ENCODE measurements at regions not wholly inside any gene's neighbourhood (a gene's known extent, or its start where the extent isn't known, plus 50 kb on each side); places are given as distances from the start of the nearest gene placed in this dataset.

DNA sequence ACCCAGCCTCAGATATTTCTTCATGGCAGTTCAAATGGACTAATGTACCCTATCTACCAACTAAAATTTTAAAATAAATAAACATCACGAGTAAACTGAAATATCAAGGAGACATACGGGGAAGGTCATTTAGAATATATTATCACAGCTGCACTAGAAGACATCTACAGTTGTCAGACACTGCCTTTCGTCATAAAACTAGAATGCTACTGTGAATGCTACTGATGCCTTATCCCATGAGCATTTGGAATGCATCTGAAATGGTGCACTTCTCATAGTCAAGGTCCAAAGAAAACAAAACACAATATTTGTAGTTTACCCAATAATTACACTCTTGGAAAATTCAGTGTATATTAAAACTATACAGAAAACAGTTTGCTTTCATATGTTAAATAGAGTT, 165.2 kb downstream of the MREG start:
- no peak overlapping the region for H3K27ac ChIP-seq (ENCODE audit: low read length)

DNA sequence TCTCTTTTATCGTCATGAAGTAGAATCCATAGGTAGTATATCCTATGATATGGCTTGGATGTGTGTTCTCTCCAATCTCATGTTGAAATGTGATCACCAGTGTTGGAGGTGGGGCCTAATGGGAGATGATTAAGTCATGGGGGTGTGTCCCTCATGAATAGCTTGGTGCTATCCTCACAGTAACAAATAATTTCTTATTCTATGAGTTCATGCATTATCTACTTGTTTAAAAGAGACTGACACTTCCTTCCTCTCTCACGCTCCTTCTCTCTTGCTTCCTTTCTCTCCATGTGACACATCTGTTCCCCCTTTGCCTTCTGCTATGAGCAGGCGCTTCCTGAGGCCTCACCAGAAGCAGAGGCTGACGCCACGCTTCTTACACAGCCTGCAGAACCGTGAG, 165.6 kb downstream of the MREG start:
- no peak overlapping the region for H3K4me3 ChIP-seq (ENCODE audit: low read length in 2 of 2)
- no peak overlapping the region for H3K9ac ChIP-seq (ENCODE audit: low read length in 2 of 2)
- H3K9me3 ChIP-seq (ENCODE audit: control insufficient read depth in 2 of 2, low read length in 2 of 2), result no peaks in the 10 kb centered on the region
- peaks cover 2% of the 10 kb centered on the region for H3K4me1 ChIP-seq (ENCODE audit: control insufficient read depth, insufficient read depth, low read length)
- H3K27ac ChIP-seq (ENCODE audit: low read length), result no peak overlapping the region
- H3K36me3 ChIP-seq (ENCODE audit: control insufficient read depth in 2 of 2, insufficient read depth in 2 of 2, low read length in 2 of 2), result no peaks in the 10 kb centered on the region
- no peaks in the 10 kb centered on the region for H3K27me3 ChIP-seq (ENCODE audit: control insufficient read depth in 1 of 2, insufficient read depth in 2 of 2, low read length in 2 of 2)

More for the DNA sequence above, 165.2 kb downstream of the MREG start:
- Histone ChIP-seq H3K4me1 (ENCODE audit: control insufficient read depth, insufficient read depth, low read length) (peaks cover 2% of the 10 kb centered on the region), H3K36me3 (ENCODE audit: control insufficient read depth in 2 of 2, insufficient read depth in 2 of 2, low read length in 2 of 2) (no peaks in the 10 kb centered on the region), H3K4me3 (ENCODE audit: low read length in 2 of 2) (no peak overlapping the region), H3K9ac (ENCODE audit: low read length in 2 of 2) (no peak overlapping the region), H3K27me3 (ENCODE audit: control insufficient read depth in 1 of 2, insufficient read depth in 2 of 2, low read length in 2 of 2) (no peaks in the 10 kb centered on the region), H3K9me3 (ENCODE audit: control insufficient read depth in 2 of 2, low read length in 2 of 2) (no peaks in the 10 kb centered on the region)

DNA sequence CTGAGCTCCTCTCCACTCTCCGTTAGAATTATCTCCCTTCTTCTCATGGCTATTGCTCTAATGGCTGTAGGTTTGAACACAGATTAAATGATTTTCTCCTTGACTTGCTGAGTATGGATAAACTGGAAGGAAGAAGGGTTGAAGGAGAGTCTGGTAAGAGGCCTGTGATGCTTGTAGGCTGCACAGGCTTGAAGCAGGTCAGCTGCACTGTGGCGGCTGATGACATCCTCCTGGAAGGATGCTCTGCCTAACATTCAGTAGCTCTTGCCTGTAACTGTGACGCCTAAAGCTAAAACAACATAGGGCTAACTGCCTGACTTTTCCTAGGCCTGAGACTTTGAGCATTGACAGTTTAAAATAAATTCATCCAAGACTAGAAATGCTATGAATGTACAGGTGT, 166.3 kb downstream of the MREG start:
- H3K9ac ChIP-seq (ENCODE audit: low read length in 2 of 2), result no peak overlapping the region
- H3K9me3 ChIP-seq (ENCODE audit: control insufficient read depth in 2 of 2, low read length in 2 of 2), result no peaks in the 10 kb centered on the region
- peaks cover 2% of the 10 kb centered on the region for H3K4me1 ChIP-seq (ENCODE audit: control insufficient read depth, insufficient read depth, low read length)
- no peaks in the 10 kb centered on the region for H3K36me3 ChIP-seq (ENCODE audit: control insufficient read depth in 2 of 2, insufficient read depth in 2 of 2, low read length in 2 of 2)
- no peak overlapping the region for H3K4me3 ChIP-seq (ENCODE audit: low read length in 2 of 2)
- no peaks in the 10 kb centered on the region for H3K27me3 ChIP-seq (ENCODE audit: control insufficient read depth in 1 of 2, insufficient read depth in 2 of 2, low read length in 2 of 2)
- no peak overlapping the region for H3K27ac ChIP-seq (ENCODE audit: low read length)

DNA sequence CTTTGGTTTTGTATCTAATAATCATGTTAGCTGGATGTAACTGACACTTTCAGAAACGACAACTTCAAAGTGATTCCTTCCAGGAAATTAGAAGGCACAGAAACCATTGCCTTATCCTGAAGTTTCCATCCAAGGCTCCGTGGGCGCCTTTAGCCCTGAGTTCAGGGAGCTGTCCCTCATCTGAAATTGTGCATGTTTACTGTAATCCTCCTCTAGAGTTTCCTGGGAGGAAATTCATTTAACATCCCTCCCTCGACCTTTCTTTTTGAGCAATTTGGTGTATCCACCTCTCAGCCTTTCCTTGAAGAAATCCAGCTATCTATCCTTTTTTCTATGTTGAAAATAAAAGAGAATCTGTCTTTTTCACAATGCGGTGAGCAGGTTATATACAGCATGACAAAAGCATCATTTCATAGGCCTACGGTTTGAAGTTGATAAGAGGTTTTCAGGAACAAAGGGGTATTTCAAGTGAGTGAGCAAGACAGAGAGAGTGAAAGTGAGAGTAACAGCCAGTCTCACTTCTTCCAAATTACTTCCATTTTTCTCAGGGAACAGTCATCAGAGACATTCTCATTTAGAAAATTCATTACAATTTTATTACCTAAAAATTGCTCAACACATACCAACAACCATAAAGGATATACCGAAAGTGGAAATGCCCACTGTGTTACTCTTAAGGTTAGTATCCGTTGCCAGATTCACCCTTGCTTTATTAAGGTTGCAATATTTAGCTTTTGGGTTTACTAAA, 167.3 kb downstream of the MREG start:
- H3K9ac ChIP-seq (ENCODE audit: low read length in 2 of 2), result no peak overlapping the region
- no peak overlapping the region for H3K4me3 ChIP-seq (ENCODE audit: low read length in 2 of 2)
- no peaks in the 10 kb centered on the region for H3K36me3 ChIP-seq (ENCODE audit: control insufficient read depth in 2 of 2, insufficient read depth in 2 of 2, low read length in 2 of 2)
- no peak overlapping the region for H3K27ac ChIP-seq (ENCODE audit: low read length)
- peaks cover 2% of the 10 kb centered on the region for H3K4me1 ChIP-seq (ENCODE audit: control insufficient read depth, insufficient read depth, low read length)
- H3K9me3 ChIP-seq (ENCODE audit: control insufficient read depth in 2 of 2, low read length in 2 of 2), result no peaks in the 10 kb centered on the region
- no peaks in the 10 kb centered on the region for H3K27me3 ChIP-seq (ENCODE audit: control insufficient read depth in 1 of 2, insufficient read depth in 2 of 2, low read length in 2 of 2)

DNA sequence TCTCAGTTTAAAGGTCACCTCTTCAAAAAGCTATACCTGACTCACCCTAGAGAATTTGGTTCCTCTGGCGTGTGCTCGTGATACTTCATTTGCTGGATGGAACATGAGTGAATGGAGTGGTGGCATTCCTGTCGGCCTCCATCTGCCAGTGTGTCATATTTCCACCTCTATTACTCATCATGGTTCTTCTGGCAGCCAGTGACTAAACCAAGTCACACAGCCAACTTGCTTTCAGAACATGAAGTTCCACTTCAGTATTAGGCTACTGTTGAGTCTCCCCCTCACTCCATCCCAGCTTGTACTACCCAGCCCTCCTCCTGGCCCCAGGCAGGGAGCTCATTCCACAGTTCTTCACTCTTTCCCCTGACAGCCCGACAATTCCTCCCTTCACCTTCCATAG, 169.8 kb downstream of the MREG start:
- Histone ChIP-seq H3K9me3 (ENCODE audit: control insufficient read depth in 2 of 2, low read length in 2 of 2) (no peaks in the 10 kb centered on the region), H3K36me3 (ENCODE audit: control insufficient read depth in 2 of 2, insufficient read depth in 2 of 2, low read length in 2 of 2) (no peaks in the 10 kb centered on the region), H3K9ac (ENCODE audit: low read length in 2 of 2) (no peak overlapping the region), H3K4me3 (ENCODE audit: low read length in 2 of 2) (no peak overlapping the region), H3K27ac (ENCODE audit: low read length) (no peak overlapping the region), H3K4me1 (ENCODE audit: control insufficient read depth, insufficient read depth, low read length) (peaks cover 2% of the 10 kb centered on the region), H3K27me3 (ENCODE audit: control insufficient read depth in 1 of 2, insufficient read depth in 2 of 2, low read length in 2 of 2) (no peaks in the 10 kb centered on the region)

DNA sequence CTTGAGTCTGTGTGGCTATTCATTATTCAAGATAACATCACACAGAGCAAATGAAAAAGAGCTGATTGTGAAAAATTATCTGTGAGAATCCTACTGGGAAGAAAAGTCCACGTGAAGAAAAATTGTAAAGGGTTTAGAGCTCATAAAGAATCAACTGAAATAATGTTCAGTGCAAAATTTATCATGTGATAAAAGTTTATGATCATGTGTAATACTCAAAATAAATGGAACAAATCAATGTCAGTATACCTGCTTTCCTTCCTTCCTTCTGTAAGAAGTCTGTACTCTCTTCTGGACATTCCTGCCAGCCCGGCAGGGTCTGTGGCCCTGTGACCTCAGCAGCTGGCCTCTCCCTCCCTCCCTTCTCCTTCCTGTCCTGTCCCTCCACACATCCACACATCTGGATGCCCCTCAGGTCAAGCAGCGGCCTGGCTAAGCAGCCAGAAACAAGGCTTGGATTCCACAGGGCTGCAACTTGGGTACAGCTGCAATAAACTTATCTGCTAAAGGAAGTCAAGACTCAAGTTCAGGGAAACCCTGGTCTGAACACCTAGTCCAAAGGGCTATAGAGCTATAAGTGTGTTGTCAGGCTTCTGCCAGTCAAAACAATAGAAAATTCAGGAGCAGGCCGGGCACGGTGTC, 172.1 kb downstream of the MREG start:
- no peak overlapping the region for H3K27ac ChIP-seq (ENCODE audit: low read length)
- H3K4me3 ChIP-seq (ENCODE audit: low read length in 2 of 2), result no peak overlapping the region
- H3K4me1 ChIP-seq (ENCODE audit: control insufficient read depth, insufficient read depth, low read length), result peaks cover 2% of the 10 kb centered on the region
- no peaks in the 10 kb centered on the region for H3K9me3 ChIP-seq (ENCODE audit: control insufficient read depth in 2 of 2, low read length in 2 of 2)
- H3K36me3 ChIP-seq (ENCODE audit: control insufficient read depth in 2 of 2, insufficient read depth in 2 of 2, low read length in 2 of 2), result no peaks in the 10 kb centered on the region
- H3K27me3 ChIP-seq (ENCODE audit: control insufficient read depth in 1 of 2, insufficient read depth in 2 of 2, low read length in 2 of 2), result no peaks in the 10 kb centered on the region
- no peak overlapping the region for H3K9ac ChIP-seq (ENCODE audit: low read length in 2 of 2)

DNA sequence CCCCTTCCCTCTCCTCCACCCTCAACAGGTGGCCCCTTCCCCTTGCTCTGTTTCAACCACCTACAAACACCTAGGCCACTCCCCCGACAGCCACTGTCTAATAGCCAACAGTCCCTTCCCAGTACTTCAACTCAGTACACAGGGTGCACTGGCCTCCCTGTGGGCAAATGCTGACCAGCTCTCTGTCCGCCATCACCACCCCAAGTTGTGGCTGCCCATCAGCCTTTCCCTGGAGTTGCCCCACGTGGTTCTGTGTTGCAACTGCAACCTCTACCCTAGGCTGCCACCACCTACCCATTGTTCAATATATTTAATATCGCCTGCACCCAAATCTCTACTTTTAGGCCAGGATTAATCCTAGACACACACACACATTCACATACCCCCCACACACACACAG, 173.5 kb downstream of the MREG start:
- Histone ChIP-seq H3K27me3 (ENCODE audit: control insufficient read depth in 1 of 2, insufficient read depth in 2 of 2, low read length in 2 of 2) (no peaks in the 10 kb centered on the region), H3K9ac (ENCODE audit: low read length in 2 of 2) (no peak overlapping the region), H3K36me3 (ENCODE audit: control insufficient read depth in 2 of 2, insufficient read depth in 2 of 2, low read length in 2 of 2) (no peaks in the 10 kb centered on the region), H3K9me3 (ENCODE audit: control insufficient read depth in 2 of 2, low read length in 2 of 2) (no peaks in the 10 kb centered on the region), H3K4me3 (ENCODE audit: low read length in 2 of 2) (no peak overlapping the region), H3K27ac (ENCODE audit: low read length) (no peak overlapping the region), H3K4me1 (ENCODE audit: control insufficient read depth, insufficient read depth, low read length) (peaks cover 2% of the 10 kb centered on the region)

DNA sequence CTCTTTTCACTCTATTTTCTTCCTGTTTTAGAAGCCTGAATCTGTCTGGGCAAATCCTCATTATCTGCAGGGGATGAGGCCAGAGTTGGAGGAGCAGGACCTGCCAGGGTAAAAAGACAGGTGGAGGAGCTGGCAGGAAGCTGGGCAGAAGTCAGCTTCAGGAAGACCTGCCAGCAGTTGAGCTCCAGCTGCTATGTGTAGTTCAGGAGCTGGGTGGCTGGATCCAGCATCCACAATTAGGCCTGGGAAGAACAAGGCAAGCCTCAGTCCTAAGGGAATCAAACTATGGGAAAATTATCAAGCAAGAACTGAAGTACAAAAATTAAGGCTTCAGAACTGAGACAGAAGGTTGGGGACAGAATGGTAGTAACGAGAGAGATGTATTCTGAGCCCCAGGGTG, 174.0 kb downstream of the MREG start:
- Histone ChIP-seq H3K27ac (ENCODE audit: low read length) (no peak overlapping the region), H3K4me1 (ENCODE audit: control insufficient read depth, insufficient read depth, low read length) (peaks cover 2% of the 10 kb centered on the region), H3K36me3 (ENCODE audit: control insufficient read depth in 2 of 2, insufficient read depth in 2 of 2, low read length in 2 of 2) (no peaks in the 10 kb centered on the region)

DNA sequence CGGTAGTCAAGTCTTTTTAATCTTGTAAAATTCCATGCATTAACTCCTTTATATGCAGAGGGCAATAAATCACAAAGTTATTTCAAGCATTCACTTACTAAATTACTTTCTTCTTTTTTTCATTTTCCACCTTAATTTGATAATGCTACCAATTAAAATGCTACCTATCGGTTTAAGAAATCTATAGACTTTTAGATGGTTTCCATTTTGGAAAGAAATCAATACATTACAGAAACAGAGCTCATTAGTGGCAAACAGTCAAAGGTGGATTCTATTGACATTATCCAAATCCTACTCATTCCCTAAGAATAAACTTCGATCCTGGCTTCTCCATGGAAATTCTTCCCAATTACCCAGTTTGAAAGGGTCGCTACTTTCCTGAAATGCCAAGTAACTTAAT, 176.5 kb downstream of the MREG start:
- no peaks in the 10 kb centered on the region for H3K4me1 ChIP-seq (ENCODE audit: control insufficient read depth, insufficient read depth, low read length)
- no peak overlapping the region for H3K4me3 ChIP-seq (ENCODE audit: low read length in 2 of 2)
- no peaks in the 10 kb centered on the region for H3K36me3 ChIP-seq (ENCODE audit: control insufficient read depth in 2 of 2, insufficient read depth in 2 of 2, low read length in 2 of 2)
- no peak overlapping the region for H3K9ac ChIP-seq (ENCODE audit: low read length in 2 of 2)
- H3K27ac ChIP-seq (ENCODE audit: low read length), result no peak overlapping the region
- no peaks in the 10 kb centered on the region for H3K9me3 ChIP-seq (ENCODE audit: control insufficient read depth in 2 of 2, low read length in 2 of 2)
- no peaks in the 10 kb centered on the region for H3K27me3 ChIP-seq (ENCODE audit: control insufficient read depth in 1 of 2, insufficient read depth in 2 of 2, low read length in 2 of 2)

More for the DNA sequence above, 174.0 kb downstream of the MREG start:
- no peaks in the 10 kb centered on the region for H3K27me3 ChIP-seq (ENCODE audit: control insufficient read depth in 1 of 2, insufficient read depth in 2 of 2, low read length in 2 of 2)
- no peak overlapping the region for H3K9ac ChIP-seq (ENCODE audit: low read length in 2 of 2)
- no peak overlapping the region for H3K4me3 ChIP-seq (ENCODE audit: low read length in 2 of 2)
- no peaks in the 10 kb centered on the region for H3K9me3 ChIP-seq (ENCODE audit: control insufficient read depth in 2 of 2, low read length in 2 of 2)

DNA sequence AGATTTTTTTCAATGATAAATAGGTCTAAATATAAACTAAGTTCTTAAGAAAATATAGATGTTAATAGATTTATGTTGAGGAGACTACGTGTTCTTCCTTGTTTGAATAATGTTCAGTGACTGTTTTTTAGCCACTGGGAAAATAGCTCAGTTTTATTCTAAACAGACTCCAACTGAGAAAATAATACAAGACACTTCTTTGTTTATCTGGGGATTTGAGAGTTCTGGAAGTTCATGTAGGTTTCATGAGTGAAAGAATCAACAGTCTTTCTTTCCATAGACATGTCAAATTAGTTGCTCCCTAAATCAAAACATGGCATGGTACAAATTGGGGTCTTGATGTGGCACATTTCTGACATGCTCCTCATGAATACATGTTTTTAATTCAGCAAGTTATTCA, 177.7 kb downstream of the MREG start:
- H3K9ac ChIP-seq (ENCODE audit: low read length in 2 of 2), result no peak overlapping the region
- no peak overlapping the region for H3K27ac ChIP-seq (ENCODE audit: low read length)
- H3K4me3 ChIP-seq (ENCODE audit: low read length in 2 of 2), result no peak overlapping the region
- peaks cover 6% of the 10 kb centered on the region for H3K4me1 ChIP-seq (ENCODE audit: control insufficient read depth, insufficient read depth, low read length)
- no peaks in the 10 kb centered on the region for H3K36me3 ChIP-seq (ENCODE audit: control insufficient read depth in 2 of 2, insufficient read depth in 2 of 2, low read length in 2 of 2)
- no peaks in the 10 kb centered on the region for H3K9me3 ChIP-seq (ENCODE audit: control insufficient read depth in 2 of 2, low read length in 2 of 2)
- H3K27me3 ChIP-seq (ENCODE audit: control insufficient read depth in 1 of 2, insufficient read depth in 2 of 2, low read length in 2 of 2), result no peaks in the 10 kb centered on the region

DNA sequence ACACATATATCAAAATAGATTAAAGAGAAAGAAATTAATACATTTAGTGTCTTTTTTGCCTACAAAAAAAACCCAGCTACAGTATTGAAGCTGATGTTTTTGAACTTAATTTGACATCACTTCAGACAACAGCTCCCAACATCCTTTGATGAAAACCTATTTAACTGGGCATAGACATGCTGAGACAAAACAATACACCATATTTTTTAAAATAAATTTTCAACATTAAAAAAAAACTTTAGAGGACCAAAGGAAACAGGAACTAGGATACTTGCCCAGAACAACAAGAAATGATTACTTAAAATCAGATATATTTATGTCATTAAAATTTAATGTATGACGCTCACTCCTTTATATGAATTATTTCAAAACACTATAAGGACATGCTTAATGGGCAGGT, 178.1 kb downstream of the MREG start:
- Histone ChIP-seq H3K4me1 (ENCODE audit: control insufficient read depth, insufficient read depth, low read length) (peaks cover 7% of the 10 kb centered on the region), H3K4me3 (ENCODE audit: low read length in 2 of 2) (no peak overlapping the region), H3K36me3 (ENCODE audit: control insufficient read depth in 2 of 2, insufficient read depth in 2 of 2, low read length in 2 of 2) (no peaks in the 10 kb centered on the region), H3K27ac (ENCODE audit: low read length) (no peak overlapping the region), H3K9me3 (ENCODE audit: control insufficient read depth in 2 of 2, low read length in 2 of 2) (no peaks in the 10 kb centered on the region), H3K9ac (ENCODE audit: low read length in 2 of 2) (no peak overlapping the region), H3K27me3 (ENCODE audit: control insufficient read depth in 1 of 2, insufficient read depth in 2 of 2, low read length in 2 of 2) (no peaks in the 10 kb centered on the region)
